ENCODE measurements at regions not wholly inside any gene's neighbourhood (a gene's known extent, or its start where the extent isn't known, plus 50 kb on each side); places are given as distances from the start of the nearest gene placed in this dataset.

DNA sequence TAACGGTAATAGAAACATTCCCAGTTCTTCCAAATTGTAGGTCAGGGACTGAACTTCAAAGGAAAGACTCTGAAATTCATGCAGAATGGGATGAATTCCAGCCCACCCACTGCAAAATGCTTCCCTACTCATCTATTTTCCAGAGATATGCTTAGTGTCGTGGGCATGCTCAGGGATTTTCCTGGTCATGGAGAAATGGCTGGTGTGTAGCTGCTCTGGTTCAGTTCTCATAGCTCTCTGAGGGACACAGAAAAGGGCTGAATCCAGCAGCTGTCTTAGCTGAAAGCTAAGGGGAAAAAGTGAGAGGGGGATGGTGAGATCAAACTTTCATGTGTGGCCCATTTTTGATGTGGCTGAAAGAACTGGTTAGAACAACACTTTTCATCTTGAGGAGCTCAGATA lies 72.9 kb upstream of the KRAS start:
- H3K4me1 ChIP-seq: no peaks in the 10 kb centered on the region
- intact Hi-C loops (cut with DNase I): no loop called here
- H3K9me3 ChIP-seq: no peaks in the 10 kb centered on the region
- TF ChIP-seq, protein P1, sequence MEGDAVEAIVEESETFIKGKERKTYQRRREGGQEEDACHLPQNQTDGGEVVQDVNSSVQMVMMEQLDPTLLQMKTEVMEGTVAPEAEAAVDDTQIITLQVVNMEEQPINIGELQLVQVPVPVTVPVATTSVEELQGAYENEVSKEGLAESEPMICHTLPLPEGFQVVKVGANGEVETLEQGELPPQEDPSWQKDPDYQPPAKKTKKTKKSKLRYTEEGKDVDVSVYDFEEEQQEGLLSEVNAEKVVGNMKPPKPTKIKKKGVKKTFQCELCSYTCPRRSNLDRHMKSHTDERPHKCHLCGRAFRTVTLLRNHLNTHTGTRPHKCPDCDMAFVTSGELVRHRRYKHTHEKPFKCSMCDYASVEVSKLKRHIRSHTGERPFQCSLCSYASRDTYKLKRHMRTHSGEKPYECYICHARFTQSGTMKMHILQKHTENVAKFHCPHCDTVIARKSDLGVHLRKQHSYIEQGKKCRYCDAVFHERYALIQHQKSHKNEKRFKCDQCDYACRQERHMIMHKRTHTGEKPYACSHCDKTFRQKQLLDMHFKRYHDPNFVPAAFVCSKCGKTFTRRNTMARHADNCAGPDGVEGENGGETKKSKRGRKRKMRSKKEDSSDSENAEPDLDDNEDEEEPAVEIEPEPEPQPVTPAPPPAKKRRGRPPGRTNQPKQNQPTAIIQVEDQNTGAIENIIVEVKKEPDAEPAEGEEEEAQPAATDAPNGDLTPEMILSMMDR (IDR thresholded peaks at IDR 0.05): no peak
- H3K27ac ChIP-seq: no peak overlapping the region
- H3K27me3 ChIP-seq: no peaks in the 10 kb centered on the region
- H3K36me3 ChIP-seq: no peaks in the 10 kb centered on the region
- H3K4me3 ChIP-seq: no peak overlapping the region
- no peak for DNase-seq (ENCODE audit: low spot score in 2 of 2)

DNA sequence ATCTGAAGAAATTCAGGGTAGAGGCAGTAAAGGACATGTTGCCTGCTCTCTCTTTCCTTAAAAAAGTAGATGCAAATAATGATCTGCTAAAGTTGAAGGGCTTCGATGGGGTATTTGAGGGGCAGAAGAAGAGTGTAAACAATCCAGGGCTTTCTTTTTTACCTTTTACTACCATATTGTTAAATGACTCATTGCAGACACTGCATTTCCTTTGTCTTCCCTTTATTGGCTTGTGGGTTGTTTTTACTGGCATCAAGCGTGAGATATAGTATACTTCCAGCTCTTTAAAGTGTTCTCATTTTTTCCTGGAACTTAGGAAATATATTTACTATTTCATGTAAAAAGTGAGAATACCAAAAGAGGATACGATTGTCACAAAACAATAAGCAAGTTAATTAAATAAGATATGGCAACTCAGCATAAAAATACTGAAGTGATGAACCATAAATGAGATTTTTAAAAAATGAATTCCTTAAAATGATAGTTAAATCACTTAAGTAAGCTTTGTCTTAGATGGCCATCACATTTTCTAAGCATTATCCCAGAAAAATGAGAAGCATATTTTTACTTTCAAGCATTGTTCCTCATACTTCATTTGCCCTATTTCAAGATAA lies 72.3 kb upstream of the KRAS start:
- no peak overlapping the region for H3K4me3 ChIP-seq
- no peak for DNase-seq (ENCODE audit: low spot score in 2 of 2)
- no peaks in the 10 kb centered on the region for H3K9me3 ChIP-seq
- no peaks in the 10 kb centered on the region for H3K36me3 ChIP-seq
- intact Hi-C loops (cut with DNase I): no loop called here
- no peaks in the 10 kb centered on the region for H3K4me1 ChIP-seq
- H3K27ac ChIP-seq: no peak overlapping the region
- H3K27me3 ChIP-seq: no peaks in the 10 kb centered on the region
- TF ChIP-seq, protein P1 (IDR thresholded peaks at IDR 0.05): no peak

DNA sequence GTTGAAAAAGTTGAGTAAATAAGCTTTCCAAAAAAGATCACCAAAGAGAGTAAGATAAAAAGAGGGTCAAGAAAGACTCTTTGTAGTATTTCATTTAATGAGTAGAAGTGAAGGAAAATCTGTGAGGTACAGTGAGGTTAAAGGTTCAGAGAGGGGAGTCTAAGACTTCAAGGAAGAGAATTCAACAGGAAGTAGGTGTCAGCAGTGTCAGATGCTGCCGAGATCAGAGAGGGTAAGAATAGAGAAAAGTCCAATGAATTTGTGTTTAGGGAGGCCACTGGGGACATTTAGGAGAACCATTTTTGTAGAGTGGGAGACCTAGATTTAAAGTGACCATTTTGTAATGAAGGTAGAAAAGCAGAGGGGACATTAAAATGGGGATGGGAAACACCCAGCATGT lies 71.6 kb upstream of the KRAS start:
- no peak overlapping the region for H3K27ac ChIP-seq
- H3K9me3 ChIP-seq: no peaks in the 10 kb centered on the region
- H3K4me1 ChIP-seq: no peaks in the 10 kb centered on the region
- H3K27me3 ChIP-seq: no peaks in the 10 kb centered on the region
- no peak for DNase-seq (ENCODE audit: low spot score in 2 of 2)
- no peak overlapping the region for H3K4me3 ChIP-seq
- no peaks in the 10 kb centered on the region for H3K36me3 ChIP-seq
- intact Hi-C loops (cut with DNase I): no loop called here
- TF ChIP-seq, protein P1 (IDR thresholded peaks at IDR 0.05): no peak

DNA sequence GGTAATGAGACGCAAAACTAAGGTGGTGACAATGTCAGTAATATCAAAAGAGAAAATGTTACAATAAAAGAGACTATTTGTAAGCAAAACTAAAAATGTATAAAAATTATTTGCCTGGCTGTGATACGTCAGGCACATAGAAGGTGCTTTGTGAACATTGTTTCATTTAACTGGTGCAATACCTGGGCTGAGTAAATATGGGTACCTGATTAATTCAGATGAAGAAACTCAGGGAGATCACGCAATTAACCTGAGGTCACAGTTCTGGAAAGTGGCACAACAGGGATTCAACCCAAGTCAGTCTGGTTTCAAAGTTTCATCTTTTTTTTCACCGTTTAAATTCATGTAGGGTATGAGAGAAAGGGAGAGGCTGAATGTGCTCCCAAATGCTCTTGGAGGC lies 71.0 kb upstream of the KRAS start:
- intact Hi-C loops (cut with DNase I): no loop called here
- H3K9me3 ChIP-seq: no peaks in the 10 kb centered on the region
- no peak for DNase-seq (ENCODE audit: low spot score in 2 of 2)
- TF ChIP-seq, protein P1 (IDR thresholded peaks at IDR 0.05): no peak
- no peaks in the 10 kb centered on the region for H3K27me3 ChIP-seq
- no peak overlapping the region for H3K27ac ChIP-seq
- H3K4me3 ChIP-seq: no peak overlapping the region
- no peaks in the 10 kb centered on the region for H3K4me1 ChIP-seq
- H3K36me3 ChIP-seq: no peaks in the 10 kb centered on the region

DNA sequence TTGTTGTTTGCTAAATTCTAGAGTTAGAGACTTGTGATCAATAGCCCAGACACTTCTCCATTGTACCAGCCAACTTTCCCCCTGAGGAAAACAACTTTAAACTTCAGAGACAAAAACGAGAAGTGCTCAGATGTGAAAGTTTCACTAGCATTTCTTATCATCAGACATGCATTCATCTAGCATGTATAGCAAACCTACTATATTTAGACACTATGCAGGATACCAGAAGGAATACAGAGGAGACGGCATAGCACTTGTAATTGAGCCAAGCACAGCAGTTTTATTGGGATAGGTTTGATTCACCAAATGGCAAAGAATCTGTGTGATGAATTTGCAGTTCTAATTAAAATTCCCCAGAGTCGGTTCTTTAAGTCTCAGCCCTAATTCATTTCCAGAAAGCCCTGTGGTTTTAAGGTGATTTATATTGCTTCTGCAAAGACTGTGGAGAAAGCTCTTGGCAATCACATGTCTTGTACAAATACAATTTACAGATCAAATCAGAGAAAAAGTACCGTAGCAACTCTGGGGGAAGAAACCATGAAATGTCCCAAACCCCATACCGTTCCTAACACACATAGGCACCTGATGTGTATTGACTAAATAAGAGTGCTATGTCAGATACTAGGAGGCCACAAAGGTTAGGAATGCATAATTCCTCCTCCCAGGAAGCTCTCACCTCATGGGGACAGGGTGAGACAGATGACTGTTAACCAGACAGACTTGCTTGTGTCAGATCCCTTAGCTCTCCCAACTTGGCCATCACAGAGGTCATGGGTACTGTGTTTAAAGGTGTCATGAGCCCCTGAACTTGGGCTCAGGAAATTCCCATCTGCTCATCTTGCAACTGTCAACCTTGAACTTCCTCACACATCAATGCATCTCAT lies 69.6 kb upstream of the KRAS start:
- Histone ChIP-seq H3K4me1 (no peaks in the 10 kb centered on the region), H3K9me3 (no peaks in the 10 kb centered on the region), H3K27me3 (no peaks in the 10 kb centered on the region), H3K27ac (no peak overlapping the region), H3K4me3 (no peak overlapping the region), H3K36me3 (no peaks in the 10 kb centered on the region)
- TF ChIP-seq, protein P1 (IDR thresholded peaks at IDR 0.05): no peak
- DNase-seq (ENCODE audit: low spot score in 2 of 2): no peak
- intact Hi-C loops (cut with DNase I): no loop called here
